ENCODE measurements at regions not wholly inside any gene's neighbourhood (a gene's known extent, or its start where the extent isn't known, plus 50 kb on each side); places are given as distances from the start of the nearest gene placed in this dataset.

- Mint-ChIP-seq H3K27ac (no peak overlapping the region), H3K9me3 (peaks cover 9% of the 10 kb centered on the region), H3K27me3 (ENCODE audit: insufficient read depth) (no peaks in the 10 kb centered on the region), H3K4me1 (ENCODE audit: low read depth) (no peaks in the 10 kb centered on the region), H3K4me3 (no peak overlapping the region), H3K36me3 (ENCODE audit: low read depth) (no peaks in the 10 kb centered on the region)
- no peak for DNase-seq
- TF ChIP-seq, protein P1, sequence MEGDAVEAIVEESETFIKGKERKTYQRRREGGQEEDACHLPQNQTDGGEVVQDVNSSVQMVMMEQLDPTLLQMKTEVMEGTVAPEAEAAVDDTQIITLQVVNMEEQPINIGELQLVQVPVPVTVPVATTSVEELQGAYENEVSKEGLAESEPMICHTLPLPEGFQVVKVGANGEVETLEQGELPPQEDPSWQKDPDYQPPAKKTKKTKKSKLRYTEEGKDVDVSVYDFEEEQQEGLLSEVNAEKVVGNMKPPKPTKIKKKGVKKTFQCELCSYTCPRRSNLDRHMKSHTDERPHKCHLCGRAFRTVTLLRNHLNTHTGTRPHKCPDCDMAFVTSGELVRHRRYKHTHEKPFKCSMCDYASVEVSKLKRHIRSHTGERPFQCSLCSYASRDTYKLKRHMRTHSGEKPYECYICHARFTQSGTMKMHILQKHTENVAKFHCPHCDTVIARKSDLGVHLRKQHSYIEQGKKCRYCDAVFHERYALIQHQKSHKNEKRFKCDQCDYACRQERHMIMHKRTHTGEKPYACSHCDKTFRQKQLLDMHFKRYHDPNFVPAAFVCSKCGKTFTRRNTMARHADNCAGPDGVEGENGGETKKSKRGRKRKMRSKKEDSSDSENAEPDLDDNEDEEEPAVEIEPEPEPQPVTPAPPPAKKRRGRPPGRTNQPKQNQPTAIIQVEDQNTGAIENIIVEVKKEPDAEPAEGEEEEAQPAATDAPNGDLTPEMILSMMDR (IDR thresholded peaks at IDR 0.05) = no peak
Measured at GRCh38 chr2:186299610-186300009, 186.4 kb upstream of the ZC3H15 start.

GRCh38 chr2:186302263-186302662 is 183.8 kb upstream of the ZC3H15 start:
- Mint-ChIP-seq H3K9me3 (peaks cover 9% of the 10 kb centered on the region), H3K4me3 (no peak overlapping the region), H3K27ac (no peak overlapping the region), H3K4me1 (ENCODE audit: low read depth) (no peaks in the 10 kb centered on the region), H3K27me3 (ENCODE audit: insufficient read depth) (no peaks in the 10 kb centered on the region; the same call in 1 of the 2 replicates), H3K36me3 (ENCODE audit: low read depth) (no peaks in the 10 kb centered on the region)
- TF ChIP-seq, protein P1 (IDR thresholded peaks at IDR 0.05) = no peak
- DNase-seq = no peak

DNA sequence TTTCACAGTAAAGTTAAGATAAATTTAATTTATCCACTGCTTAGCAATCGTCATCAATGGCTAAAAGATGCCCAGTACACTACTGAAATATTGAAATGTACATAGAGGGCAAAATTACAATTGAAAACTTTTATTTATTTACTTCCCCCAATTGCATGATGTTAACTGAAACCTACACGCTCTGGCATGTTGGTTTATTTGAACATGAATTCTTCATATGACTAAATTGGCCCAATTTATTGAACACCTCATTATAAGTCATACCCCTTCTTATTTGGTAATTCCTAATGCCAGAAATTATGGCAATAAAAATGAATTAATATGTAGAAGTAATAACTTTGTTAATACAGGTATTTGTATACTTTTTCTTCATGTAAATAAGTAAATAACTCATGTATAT is 183.0 kb upstream of the ZC3H15 start:
- no peaks in the 10 kb centered on the region for H3K4me1 Mint-ChIP-seq (ENCODE audit: low read depth)
- H3K9me3 Mint-ChIP-seq = peaks cover 9% of the 10 kb centered on the region
- no peak overlapping the region for H3K27ac Mint-ChIP-seq
- DNase-seq = no peak
- no peaks in the 10 kb centered on the region for H3K36me3 Mint-ChIP-seq (ENCODE audit: low read depth)
- TF ChIP-seq, protein P1 (IDR thresholded peaks at IDR 0.05) = no peak
- H3K27me3 Mint-ChIP-seq (ENCODE audit: insufficient read depth) = no peaks in the 10 kb centered on the region; the same call in 1 of the 2 replicates
- H3K4me3 Mint-ChIP-seq = no peak overlapping the region

GRCh38 chr2:186304064-186304463 is 182.0 kb upstream of the ZC3H15 start:
- Mint-ChIP-seq H3K27me3 (ENCODE audit: insufficient read depth) (no peaks in the 10 kb centered on the region; the same call in 1 of the 2 replicates), H3K4me1 (ENCODE audit: low read depth) (no peaks in the 10 kb centered on the region), H3K9me3 (peaks cover 4% of the 10 kb centered on the region), H3K27ac (no peak overlapping the region), H3K36me3 (ENCODE audit: low read depth) (no peaks in the 10 kb centered on the region), H3K4me3 (no peak overlapping the region)
- TF ChIP-seq, protein P1 (IDR thresholded peaks at IDR 0.05) = no peak
- no peak for DNase-seq

DNA sequence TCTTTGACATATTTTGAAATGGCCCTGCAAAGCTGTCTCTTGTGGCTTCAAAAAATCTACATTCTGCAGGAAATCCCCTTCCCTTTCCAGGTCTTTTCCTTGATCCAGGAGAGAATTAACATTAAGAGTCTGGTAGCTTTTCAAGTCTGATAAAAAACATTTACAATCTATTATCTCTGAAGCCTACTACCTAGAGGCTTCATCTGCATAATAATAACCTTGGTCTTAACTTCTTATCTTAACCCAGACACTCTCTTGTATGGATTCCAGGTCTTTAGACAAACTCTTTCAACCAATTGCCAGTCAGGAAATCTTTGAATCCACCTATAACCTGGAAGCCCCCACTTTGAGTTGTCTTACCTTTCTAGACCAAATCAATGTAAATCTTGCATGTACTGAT is 179.3 kb upstream of the ZC3H15 start:
- DNase-seq = no peak
- H3K36me3 Mint-ChIP-seq (ENCODE audit: low read depth) = no peaks in the 10 kb centered on the region; the same call in 1 of the 2 replicates
- H3K27me3 Mint-ChIP-seq (ENCODE audit: insufficient read depth) = no peaks in the 10 kb centered on the region; the same call in 1 of the 2 replicates
- H3K4me1 Mint-ChIP-seq (ENCODE audit: low read depth) = no peaks in the 10 kb centered on the region
- H3K4me3 Mint-ChIP-seq = no peak overlapping the region
- H3K9me3 Mint-ChIP-seq = peaks cover 5% of the 10 kb centered on the region; the same call in 1 of the 2 replicates
- H3K27ac Mint-ChIP-seq = no peak overlapping the region
- TF ChIP-seq, protein P1 (IDR thresholded peaks at IDR 0.05) = no peak

DNA sequence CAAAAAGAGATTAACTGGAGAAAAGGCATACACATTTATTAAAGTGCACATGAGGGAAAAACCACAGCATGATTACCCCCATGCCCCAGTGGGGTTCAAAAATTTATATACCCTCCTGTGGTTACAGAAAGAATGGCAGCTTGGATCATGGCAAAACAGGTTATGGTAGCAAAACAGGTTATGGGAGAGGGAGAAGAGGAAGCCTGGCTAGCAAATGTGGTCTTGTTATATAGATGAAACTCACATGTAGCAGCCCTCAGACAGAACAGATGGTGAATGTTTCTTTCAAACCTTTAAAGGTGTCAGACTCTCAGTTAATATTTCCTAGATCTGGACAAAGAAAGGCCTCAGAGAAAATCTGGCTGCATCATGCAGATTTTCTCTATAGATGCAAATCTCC is 178.2 kb upstream of the ZC3H15 start:
- Mint-ChIP-seq H3K4me3 (no peak overlapping the region), H3K27ac (no peak overlapping the region), H3K9me3 (peaks cover 16% of the 10 kb centered on the region), H3K4me1 (ENCODE audit: low read depth) (no peaks in the 10 kb centered on the region), H3K36me3 (ENCODE audit: low read depth) (peaks cover 6% of the 10 kb centered on the region; the same call in 1 of the 2 replicates), H3K27me3 (ENCODE audit: insufficient read depth) (no peaks in the 10 kb centered on the region; the same call in 1 of the 2 replicates)
- DNase-seq = no peak
- TF ChIP-seq, protein P1 (IDR thresholded peaks at IDR 0.05) = no peak
